Fibroblast of mammary gland (primary cell): ENCODE measurements at regions not wholly inside any gene's neighbourhood (a gene's known extent, or its start where the extent isn't known, plus 50 kb on each side); places are given as distances from the start of the nearest gene placed in this dataset.

Experiments
- DNase-seq: peaks from one replicate; pipeline ENCODE4 v3.0.0-alpha.2; 2010; ENCODE audit warnings: low read depth
- H3K4me3 ChIP-seq: 2 replicates; pipeline ENCODE4 v1.5.1; 2011; ENCODE audit warnings: low read depth, mild to moderate bottlenecking, low read length, moderate library complexity; ENCODE audit not compliant: control insufficient read depth
- TF ChIP-seq, protein P1 (sequence below): conservative IDR thresholded peaks from 2 replicates; pipeline ENCODE4 v1.5.1; 2011; ENCODE audit warnings: low read depth, low read length, inconsistent platforms; ENCODE audit not compliant: control insufficient read depth, insufficient read depth

GRCh38 chr5:30928956-30929355 is 264.5 kb upstream of the CDH6 start:
- no peak overlapping the region for H3K4me3 ChIP-seq
- TF ChIP-seq, protein P1, sequence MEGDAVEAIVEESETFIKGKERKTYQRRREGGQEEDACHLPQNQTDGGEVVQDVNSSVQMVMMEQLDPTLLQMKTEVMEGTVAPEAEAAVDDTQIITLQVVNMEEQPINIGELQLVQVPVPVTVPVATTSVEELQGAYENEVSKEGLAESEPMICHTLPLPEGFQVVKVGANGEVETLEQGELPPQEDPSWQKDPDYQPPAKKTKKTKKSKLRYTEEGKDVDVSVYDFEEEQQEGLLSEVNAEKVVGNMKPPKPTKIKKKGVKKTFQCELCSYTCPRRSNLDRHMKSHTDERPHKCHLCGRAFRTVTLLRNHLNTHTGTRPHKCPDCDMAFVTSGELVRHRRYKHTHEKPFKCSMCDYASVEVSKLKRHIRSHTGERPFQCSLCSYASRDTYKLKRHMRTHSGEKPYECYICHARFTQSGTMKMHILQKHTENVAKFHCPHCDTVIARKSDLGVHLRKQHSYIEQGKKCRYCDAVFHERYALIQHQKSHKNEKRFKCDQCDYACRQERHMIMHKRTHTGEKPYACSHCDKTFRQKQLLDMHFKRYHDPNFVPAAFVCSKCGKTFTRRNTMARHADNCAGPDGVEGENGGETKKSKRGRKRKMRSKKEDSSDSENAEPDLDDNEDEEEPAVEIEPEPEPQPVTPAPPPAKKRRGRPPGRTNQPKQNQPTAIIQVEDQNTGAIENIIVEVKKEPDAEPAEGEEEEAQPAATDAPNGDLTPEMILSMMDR: no peak
- DNase-seq: no peak

- no peak overlapping the region for H3K4me3 ChIP-seq
- DNase-seq: no peak
- TF ChIP-seq, protein P1: no peak
These were observed 267.3 kb upstream of the CDH6 start for GRCh38 chr5:30926218-30926617.

- no peak for DNase-seq
- no peak overlapping the region for H3K4me3 ChIP-seq
- TF ChIP-seq, protein P1: no peak
These were observed 272.1 kb upstream of the CDH6 start for GRCh38 chr5:30921388-30921787.

- TF ChIP-seq, protein P1: no peak
- no peak for DNase-seq
These were observed 275.3 kb upstream of the CDH6 start for GRCh38 chr5:30918171-30918570.

DNA sequence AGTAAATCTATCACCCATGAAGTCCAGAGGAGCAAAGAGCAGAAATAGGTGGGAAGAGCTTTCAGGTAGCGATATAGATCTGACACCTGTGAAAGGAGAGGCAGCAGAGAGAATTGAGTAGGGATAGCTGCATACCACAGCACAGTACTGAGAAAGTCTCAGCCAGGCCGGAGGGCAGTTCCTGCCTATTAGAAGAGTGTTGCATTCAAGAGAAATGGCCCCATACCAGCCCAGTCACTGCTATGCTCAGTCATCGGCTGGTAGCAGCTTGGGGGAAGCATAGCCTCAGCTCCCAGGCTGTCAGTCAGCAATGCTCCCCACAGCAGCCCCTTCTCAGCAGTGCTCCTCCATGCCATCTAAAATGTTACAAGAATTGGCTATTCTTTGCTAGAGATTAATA is 285.1 kb upstream of the CDH6 start:
- TF ChIP-seq, protein P1: no peak
- DNase-seq: no peak
- no peak overlapping the region for H3K4me3 ChIP-seq

More at GRCh38 chr5:30918171-30918570, 275.3 kb upstream of the CDH6 start:
- no peak overlapping the region for H3K4me3 ChIP-seq

DNA sequence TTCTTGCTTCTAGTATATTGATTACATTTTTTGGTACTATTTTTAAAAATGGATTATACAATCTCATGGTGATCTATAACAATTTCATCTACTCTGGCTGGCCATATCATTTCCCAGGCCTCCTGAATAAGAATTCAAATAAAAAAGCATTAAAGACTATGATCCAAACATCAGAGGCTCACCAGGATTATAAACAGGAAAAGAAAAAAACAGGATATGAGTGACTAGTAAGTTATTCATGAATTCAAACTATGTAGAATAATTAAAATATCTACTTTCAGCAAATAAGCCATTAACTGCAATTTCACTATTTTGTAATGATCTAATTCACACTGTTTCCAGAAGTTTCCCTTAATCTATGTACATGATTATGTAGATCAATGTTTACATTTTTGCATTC is 293.1 kb upstream of the CDH6 start:
- DNase-seq: no peak
- no peak overlapping the region for H3K4me3 ChIP-seq
- TF ChIP-seq, protein P1: no peak

DNA sequence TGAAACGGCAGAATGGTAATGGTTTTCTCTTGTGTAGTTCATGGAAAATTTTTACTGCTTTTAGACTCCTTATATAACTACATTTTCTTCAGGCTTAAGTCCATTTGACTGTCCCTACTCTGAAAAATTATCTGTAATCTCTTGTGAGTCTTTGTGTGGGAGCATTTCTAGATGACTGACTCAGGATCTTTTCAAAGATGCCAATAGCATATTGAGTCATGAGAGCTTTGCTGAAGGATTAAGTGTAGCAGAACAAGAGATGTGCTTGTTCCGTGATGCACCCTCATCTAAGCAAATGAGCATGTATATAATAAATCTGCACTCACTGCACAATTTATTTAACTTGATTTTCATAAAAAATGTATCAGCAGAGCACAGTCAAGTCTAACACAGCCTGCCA is 298.7 kb upstream of the CDH6 start:
- H3K4me3 ChIP-seq: no peak overlapping the region
- no peak for DNase-seq
- TF ChIP-seq, protein P1: no peak
